Neural cell (in vitro differentiated cells): ENCODE measurements at regions not wholly inside any gene's neighbourhood (a gene's known extent, or its start where the extent isn't known, plus 50 kb on each side); places are given as distances from the start of the nearest gene placed in this dataset.

Experiments used
- H2AFZ ChIP-seq: fragments of 200-600, 300-800 bp; sonication (generic), shearing (Covaris generic); 2 replicates; pipeline ENCODE4 v1.6.0; 2014; ENCODE audit warnings: low read depth, mild to moderate bottlenecking, antibody characterized with exemption, low read length, moderate library complexity
- H3F3A ChIP-seq: fragments of 200-600 bp; shearing (Covaris generic); 2 replicates; pipeline ENCODE4 v1.6.1; 2016; ENCODE audit warnings: mild to moderate bottlenecking, moderate library complexity, mixed read lengths, antibody characterized with exemption, low read length; ENCODE audit not compliant: insufficient read depth, poor library complexity, severe bottlenecking
- H3K27ac ChIP-seq: fragments of 200-600, 300-800 bp; sonication (generic), shearing (Covaris generic); 2 replicates; pipeline ENCODE4 v1.5.1; 2014; ENCODE audit warnings: mild to moderate bottlenecking, low read length, moderate library complexity
- H3K27me3 ChIP-seq: fragments of 300-800, 200-600 bp; sonication (generic), shearing (Covaris generic); 2 replicates; pipeline ENCODE4 v1.6.0; 2014; ENCODE audit warnings: mild to moderate bottlenecking, low read depth, low read length, moderate library complexity; ENCODE audit not compliant: insufficient read depth
- H3K36me3 ChIP-seq: fragments of 300-800, 200-600 bp; sonication (generic), shearing (Covaris generic); 2 replicates; pipeline ENCODE4 v1.5.1; 2014; ENCODE audit warnings: mild to moderate bottlenecking, antibody characterized with exemption, low read length, moderate library complexity; ENCODE audit not compliant: insufficient read depth
- H3K4me2 ChIP-seq: fragments of 300-800, 200-600 bp; sonication (generic), shearing (Covaris generic); 2 replicates; pipeline ENCODE4 v1.6.0; 2014; ENCODE audit warnings: mild to moderate bottlenecking, low read length
- H3K4me3 ChIP-seq: fragments of 300-800, 200-600 bp; sonication (generic), shearing (Covaris generic); 2 replicates; pipeline ENCODE4 v1.5.1; 2014; ENCODE audit warnings: mild to moderate bottlenecking, low read length, moderate library complexity
- H3K79me2 ChIP-seq: fragments of 200-600 bp; shearing (Covaris generic); replicated peaks from 2 replicates; pipeline ENCODE4 v1.6.0; 2014; ENCODE audit warnings: mild to moderate bottlenecking, low read length, moderate library complexity; ENCODE audit not compliant: insufficient read depth
- H3K9ac ChIP-seq: fragments of 300-800, 200-600 bp; sonication (generic), shearing (Covaris generic); 2 replicates; pipeline ENCODE4 v1.6.1; 2016; ENCODE audit warnings: mild to moderate bottlenecking, low read length, mixed read lengths
- H3K9me2 ChIP-seq: fragments of 200-600 bp; shearing (Covaris generic); 2 replicates; pipeline ENCODE4 v1.6.1; 2016; ENCODE audit warnings: mild to moderate bottlenecking, low read length, mixed read lengths; ENCODE audit not compliant: insufficient read depth
- H3K9me3 ChIP-seq: fragments of 200-600, 300-800 bp; sonication (generic), shearing (Covaris generic); 2 replicates; pipeline ENCODE4 v1.6.1; 2016; ENCODE audit warnings: mild to moderate bottlenecking, mixed run types, low read length, moderate library complexity, mixed read lengths
- H4K20me1 ChIP-seq: fragments of 200-600 bp; shearing (Covaris generic); 2 replicates; pipeline ENCODE4 v1.6.1; 2016; ENCODE audit warnings: mild to moderate bottlenecking, mixed run types; ENCODE audit not compliant: insufficient read depth
- CTCF ChIP-seq: fragments of 450-650 bp; IDR thresholded peaks from 2 replicates; pipeline ENCODE4 v1.5.1; 2014; ENCODE audit warnings: antibody characterized with exemption, mild to moderate bottlenecking, moderate library complexity; ENCODE audit not compliant: poor library complexity, severe bottlenecking
- EP300 ChIP-seq: fragments of 450-650 bp; conservative IDR thresholded peaks from 2 replicates; pipeline ENCODE4 v1.6.1; 2014; ENCODE audit warnings: antibody characterized with exemption, mild to moderate bottlenecking, moderate library complexity; ENCODE audit not compliant: poor library complexity, severe bottlenecking
- EZH2 ChIP-seq: fragments of 200-600, 300-800 bp; shearing (Covaris generic), sonication (generic); IDR thresholded peaks from 2 replicates; pipeline ENCODE4 v1.6.1; 2014; ENCODE audit warnings: antibody characterized with exemption, low read length, borderline replicate concordance, mild to moderate bottlenecking; ENCODE audit not compliant: insufficient read depth, poor library complexity, severe bottlenecking
- MXI1 ChIP-seq: fragments of 450-650 bp; conservative IDR thresholded peaks from 2 replicates; pipeline ENCODE4 v1.6.1; 2014; ENCODE audit warnings: antibody characterized with exemption, mild to moderate bottlenecking; ENCODE audit not compliant: poor library complexity, severe bottlenecking
- RAD21 ChIP-seq: fragments of 450-650 bp; conservative IDR thresholded peaks from 2 replicates; pipeline ENCODE4 v1.6.1; 2014; ENCODE audit warnings: antibody characterized with exemption, mild to moderate bottlenecking, moderate library complexity
- REST ChIP-seq: IDR thresholded peaks from 2 replicates; pipeline ENCODE4 v1.6.1; 2012; ENCODE audit warnings: borderline replicate concordance
- SMC3 ChIP-seq: fragments of 450-650 bp; conservative IDR thresholded peaks from 2 replicates; pipeline ENCODE4 v1.6.1; 2014; ENCODE audit warnings: antibody characterized with exemption, mild to moderate bottlenecking, moderate library complexity; ENCODE audit not compliant: poor library complexity
- TAF1 ChIP-seq: IDR thresholded peaks from 2 replicates; pipeline ENCODE4 v1.6.1; 2012; ENCODE audit warnings: low read depth

GRCh38 chr13:106145070-106145469 is 390.4 kb downstream of the EFNB2 start:
- TF ChIP-seq SMC3 (no peak), CTCF (no peak), TAF1 (no peak), EP300 (no peak), REST (no peak), RAD21 (no peak), MXI1 (no peak), EZH2 (no peak)
- Histone ChIP-seq H2AFZ (no peak overlapping the region), H3K9me3 (no peaks in the 10 kb centered on the region), H3K27ac (no peak overlapping the region), H3K4me3 (no peak overlapping the region), H3K36me3 (no peaks in the 10 kb centered on the region), H3K4me2 (no peak overlapping the region), H4K20me1 (no peaks in the 10 kb centered on the region), H3K9me2 (no peaks in the 10 kb centered on the region), H3K79me2 (no peaks in the 10 kb centered on the region), H3K27me3 (no peaks in the 10 kb centered on the region), H3K9ac (no peak overlapping the region), H3F3A (no peaks in the 10 kb centered on the region)

GRCh38 chr13:106143930-106144709 is 391.3 kb downstream of the EFNB2 start:
- no peaks in the 10 kb centered on the region for H3K79me2 ChIP-seq
- no peak overlapping the region for H2AFZ ChIP-seq
- H3K27me3 ChIP-seq, result no peaks in the 10 kb centered on the region
- no peak overlapping the region for H3K9ac ChIP-seq
- H3K36me3 ChIP-seq, result no peaks in the 10 kb centered on the region
- H3K9me3 ChIP-seq, result no peaks in the 10 kb centered on the region
- no peaks in the 10 kb centered on the region for H4K20me1 ChIP-seq
- H3K9me2 ChIP-seq, result no peaks in the 10 kb centered on the region
- no peak for TF ChIP-seq EZH2
- no peak for TF ChIP-seq REST
- no peak for TF ChIP-seq RAD21
- TF ChIP-seq SMC3, result no peak
- no peak for TF ChIP-seq TAF1
- no peak for TF ChIP-seq EP300
- no peak overlapping the region for H3K4me3 ChIP-seq
- no peak overlapping the region for H3K27ac ChIP-seq
- no peak overlapping the region for H3K4me2 ChIP-seq
- H3F3A ChIP-seq, result no peaks in the 10 kb centered on the region
